Lower leg skin (tissue), 3 donors: ENCODE measurements at regions not wholly inside any gene's neighbourhood (a gene's known extent, or its start where the extent isn't known, plus 50 kb on each side); places are given as distances from the start of the nearest gene placed in this dataset.

Experiments used
- POLR2A ChIP-seq, 2 donors: fragments of 450-650 bp; IDR thresholded peaks; one replicate each; pipeline ENCODE4 v1.6.1; 2016 to 2017; ENCODE audit warnings: antibody characterized with exemption in 2 of 2, mild to moderate bottlenecking in 1 of 2, moderate library complexity in 1 of 2
- TF ChIP-seq, protein P1 (sequence below), 3 donors: fragments of 450-650 bp; IDR thresholded peaks; one replicate each; pipeline ENCODE4 v1.5.1; 2016; ENCODE audit warnings: antibody characterized with exemption in 3 of 3, mild to moderate bottlenecking in 3 of 3, moderate library complexity in 2 of 3

DNA sequence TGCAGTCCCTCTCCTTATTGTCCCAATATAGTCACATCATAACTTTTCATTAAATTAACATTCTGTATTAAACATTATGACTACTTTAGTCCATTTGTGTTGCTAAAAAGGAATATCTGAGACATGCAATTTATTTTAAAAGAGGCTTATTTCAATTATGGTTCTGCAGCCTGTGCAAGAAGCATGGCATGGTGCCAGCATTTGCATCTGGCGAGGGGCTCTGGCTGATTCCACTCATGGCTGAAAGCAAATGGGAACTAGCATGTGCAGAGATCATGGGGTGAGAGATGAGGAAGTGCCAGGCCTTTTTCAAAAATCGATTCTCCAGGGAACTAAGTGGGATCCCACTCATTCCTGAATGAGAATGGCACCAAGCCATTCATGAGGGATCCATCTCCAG lies 476.3 kb upstream of the RPS6KA3 start:
- TF ChIP-seq, protein P1, sequence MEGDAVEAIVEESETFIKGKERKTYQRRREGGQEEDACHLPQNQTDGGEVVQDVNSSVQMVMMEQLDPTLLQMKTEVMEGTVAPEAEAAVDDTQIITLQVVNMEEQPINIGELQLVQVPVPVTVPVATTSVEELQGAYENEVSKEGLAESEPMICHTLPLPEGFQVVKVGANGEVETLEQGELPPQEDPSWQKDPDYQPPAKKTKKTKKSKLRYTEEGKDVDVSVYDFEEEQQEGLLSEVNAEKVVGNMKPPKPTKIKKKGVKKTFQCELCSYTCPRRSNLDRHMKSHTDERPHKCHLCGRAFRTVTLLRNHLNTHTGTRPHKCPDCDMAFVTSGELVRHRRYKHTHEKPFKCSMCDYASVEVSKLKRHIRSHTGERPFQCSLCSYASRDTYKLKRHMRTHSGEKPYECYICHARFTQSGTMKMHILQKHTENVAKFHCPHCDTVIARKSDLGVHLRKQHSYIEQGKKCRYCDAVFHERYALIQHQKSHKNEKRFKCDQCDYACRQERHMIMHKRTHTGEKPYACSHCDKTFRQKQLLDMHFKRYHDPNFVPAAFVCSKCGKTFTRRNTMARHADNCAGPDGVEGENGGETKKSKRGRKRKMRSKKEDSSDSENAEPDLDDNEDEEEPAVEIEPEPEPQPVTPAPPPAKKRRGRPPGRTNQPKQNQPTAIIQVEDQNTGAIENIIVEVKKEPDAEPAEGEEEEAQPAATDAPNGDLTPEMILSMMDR (IDR thresholded peaks at IDR 0.05), result no peak
- no peak for TF ChIP-seq POLR2A (IDR thresholded peaks at IDR 0.05)
